GM21619 (cell line): ENCODE measurements at regions not wholly inside any gene's neighbourhood (a gene's known extent, or its start where the extent isn't known, plus 50 kb on each side); places are given as distances from the start of the nearest gene placed in this dataset.
"Not testable (repeated sequence)": the region's sequence is repeated elsewhere in the genome, so short reads cannot be mapped to it uniquely, and the experiment has no call there.

Source experiments
- ATAC-seq: cut with Tn5 transposase; IDR thresholded peaks from one replicate; pipeline ENCODE4 v1.9.1; 2021; ENCODE audit not compliant: unreplicated experiment

GRCh38 chr3:153266619-153267018, 104.6 kb downstream of the RAP2B start:
- no peak for ATAC-seq

DNA sequence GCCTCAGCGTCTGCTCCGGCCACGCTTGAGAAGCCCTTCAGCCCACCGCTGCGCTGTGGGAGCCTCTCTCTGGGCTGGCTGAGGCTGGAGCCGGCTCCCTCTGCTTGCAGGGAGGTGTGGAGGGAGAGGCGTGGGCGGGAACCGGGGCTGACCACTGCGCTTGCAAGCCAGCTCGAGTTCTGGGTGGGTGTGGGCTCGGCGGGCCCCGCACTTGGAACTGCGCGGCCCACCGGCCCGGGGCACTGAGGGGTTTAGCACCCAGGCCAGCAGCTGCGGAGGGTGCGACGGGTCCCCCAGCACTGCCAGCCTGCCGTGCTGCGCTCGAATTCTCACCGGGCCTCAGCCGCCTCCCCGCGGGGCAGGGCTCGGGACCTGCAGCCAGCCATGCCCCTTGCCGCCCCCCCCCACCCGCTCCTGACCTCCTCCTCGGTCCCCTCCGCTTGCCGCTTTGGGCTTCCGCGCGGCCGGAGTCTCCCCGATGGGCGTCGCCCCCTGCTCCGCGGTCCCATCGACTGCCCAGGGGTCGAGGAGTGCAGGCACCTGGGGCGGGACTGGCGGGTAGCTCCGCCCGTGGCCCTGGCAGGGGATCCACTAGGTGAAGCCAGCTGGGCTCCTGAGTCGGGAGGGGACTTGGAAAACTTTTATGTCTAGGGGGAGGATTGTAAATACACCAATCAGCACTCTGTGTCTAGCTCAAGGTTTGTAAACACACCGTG, 106.7 kb downstream of the RAP2B start:
- no peak for ATAC-seq

DNA sequence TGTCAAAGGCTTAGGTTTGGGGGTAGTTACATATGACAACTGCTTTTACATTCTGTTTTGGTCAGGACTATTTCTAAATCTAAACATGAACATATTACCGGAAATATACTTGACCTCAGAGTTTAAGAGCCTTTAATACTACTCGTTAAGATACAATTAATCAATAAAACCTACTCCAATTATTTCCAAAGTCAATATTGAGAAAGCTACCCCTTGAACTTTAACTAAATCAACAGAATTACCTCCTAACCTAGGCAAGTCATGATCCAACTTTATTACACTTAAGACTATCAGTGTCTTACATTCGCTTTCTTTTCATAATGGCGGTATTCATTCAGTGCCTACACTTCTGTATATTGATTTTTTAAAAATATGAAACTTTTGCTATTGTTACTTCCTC, 107.7 kb downstream of the RAP2B start:
- ATAC-seq, result no peak

GRCh38 chr3:153273217-153273616, 111.2 kb downstream of the RAP2B start:
- no peak for ATAC-seq

DNA sequence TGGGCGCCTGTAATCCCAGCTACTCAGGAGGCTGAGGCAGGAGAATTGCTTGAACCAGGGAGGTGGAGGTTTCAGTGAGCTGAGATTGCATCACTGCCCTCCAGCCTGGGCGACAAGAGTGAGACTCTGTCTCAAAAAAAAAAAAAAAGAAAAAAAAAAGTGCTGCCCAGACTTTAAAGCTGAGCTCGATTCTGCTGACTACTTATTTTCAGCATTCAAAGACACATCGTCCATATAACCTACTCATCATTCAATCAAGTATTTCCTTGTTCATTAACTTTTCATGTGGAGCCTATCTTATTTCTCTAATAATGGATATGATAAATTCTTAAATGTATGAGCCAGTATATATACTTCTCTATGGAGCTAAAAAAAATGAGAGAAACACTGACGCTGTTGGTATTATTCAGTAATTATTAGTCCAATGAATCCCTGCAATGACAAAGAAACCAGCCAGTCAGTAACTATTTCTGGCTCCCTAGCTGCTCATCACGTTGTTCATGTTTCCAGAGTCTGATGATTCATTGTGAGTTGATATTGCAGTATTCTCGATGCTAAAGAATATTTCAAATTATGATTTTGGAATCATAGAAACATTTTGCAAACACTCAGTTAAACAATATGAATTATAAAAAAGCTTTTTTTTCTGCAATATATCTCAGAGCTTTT, 111.9 kb downstream of the RAP2B start:
- no peak for ATAC-seq

GRCh38 chr3:153274561-153274960, 112.5 kb downstream of the RAP2B start:
- ATAC-seq, result no peak

DNA sequence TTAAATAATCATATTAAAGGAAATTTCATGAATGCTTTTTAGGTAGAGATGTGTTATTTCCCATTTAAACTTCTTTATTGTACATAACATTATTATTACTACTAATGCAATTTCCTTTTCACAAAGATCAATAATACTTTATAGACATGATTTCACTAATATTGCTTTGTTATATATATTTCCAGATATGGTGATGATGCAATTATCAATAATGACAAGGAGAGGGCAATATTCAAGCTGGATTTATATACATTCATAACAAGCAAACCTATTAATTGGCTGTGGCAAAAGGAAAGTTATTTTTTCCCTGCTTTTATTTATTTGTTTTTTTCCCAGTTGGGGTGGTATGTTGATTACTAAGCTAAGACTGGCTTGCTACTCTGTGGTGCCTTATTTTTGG, 113.5 kb downstream of the RAP2B start:
- ATAC-seq, result no peak

GRCh38 chr3:153277029-153277428, 115.0 kb downstream of the RAP2B start:
- no peak for ATAC-seq

GRCh38 chr3:153281236-153281997, 119.4 kb downstream of the RAP2B start:
- not testable (repeated sequence) for ATAC-seq

DNA sequence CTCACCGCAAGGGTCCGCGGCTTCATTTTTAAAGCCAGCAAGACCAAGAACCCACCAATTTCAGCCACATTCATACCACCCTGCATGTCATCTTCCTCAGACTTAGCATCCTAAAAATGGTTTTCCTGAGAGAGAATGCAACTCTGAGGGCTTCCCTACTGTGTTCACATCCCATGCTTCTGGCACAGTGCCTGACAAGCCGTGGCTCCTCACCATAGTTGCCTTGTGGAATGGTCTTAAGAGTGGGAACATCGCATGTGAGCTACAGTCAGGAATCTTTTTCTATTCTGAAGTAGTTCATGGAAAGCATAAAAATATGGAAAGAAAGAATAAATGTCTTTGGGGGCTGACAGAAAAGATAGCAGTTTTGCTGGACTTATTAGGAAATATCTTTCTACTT, 120.3 kb downstream of the RAP2B start:
- ATAC-seq, result no peak

DNA sequence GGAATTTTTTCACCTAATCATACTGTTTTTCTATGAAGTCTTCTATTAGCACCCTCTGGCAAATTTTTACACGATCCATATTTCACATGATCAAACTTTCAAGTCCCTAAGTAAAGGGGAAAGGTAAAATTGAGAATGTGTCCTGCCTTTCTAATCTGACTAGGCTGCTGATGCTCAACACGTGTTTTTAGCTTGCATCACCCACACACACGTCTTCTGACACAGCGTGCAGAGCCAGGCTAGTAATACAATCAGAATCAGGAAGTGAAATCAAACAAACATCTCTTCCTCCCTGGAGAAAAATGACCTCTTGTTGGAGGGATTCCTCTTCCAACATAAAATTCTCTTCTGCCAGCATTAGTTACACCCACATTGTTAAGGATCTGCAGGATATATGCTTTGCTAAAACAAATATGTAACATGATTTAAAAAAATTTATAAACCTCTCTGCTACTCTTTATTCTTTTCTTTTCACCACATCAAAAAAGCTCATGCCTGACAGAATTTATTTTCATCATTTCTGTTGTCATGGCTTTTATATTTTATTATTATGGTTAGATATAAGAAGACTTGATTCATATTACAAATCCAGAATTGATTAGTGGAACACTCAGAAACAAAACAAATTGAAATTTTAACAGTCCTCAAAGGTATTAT, 122.4 kb downstream of the RAP2B start:
- no peak for ATAC-seq

DNA sequence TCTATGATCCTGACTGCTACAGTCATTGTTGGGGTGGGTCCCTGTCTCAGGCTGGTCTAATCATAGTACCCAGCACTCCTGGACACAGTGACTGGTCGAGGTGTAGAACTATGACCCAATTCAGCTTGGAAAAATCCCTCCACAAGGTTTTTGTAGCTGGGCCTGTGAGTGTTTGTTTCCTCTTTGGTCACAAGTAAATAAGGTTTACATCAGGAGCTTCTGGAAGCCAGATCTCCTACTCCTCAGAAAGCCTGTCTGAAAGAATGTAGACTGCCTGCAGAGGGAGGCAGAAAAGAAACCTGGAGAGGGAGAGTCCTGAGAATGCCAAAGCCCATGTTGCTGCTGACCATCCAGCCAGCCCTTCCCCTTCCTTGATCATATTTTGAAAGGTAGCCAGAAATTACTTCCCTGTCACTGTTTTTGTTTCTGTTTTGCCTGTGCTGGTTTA, 123.2 kb downstream of the RAP2B start:
- ATAC-seq, result no peak

- no peak for ATAC-seq
These were observed 124.0 kb downstream of the RAP2B start for GRCh38 chr3:153285982-153286381.

DNA sequence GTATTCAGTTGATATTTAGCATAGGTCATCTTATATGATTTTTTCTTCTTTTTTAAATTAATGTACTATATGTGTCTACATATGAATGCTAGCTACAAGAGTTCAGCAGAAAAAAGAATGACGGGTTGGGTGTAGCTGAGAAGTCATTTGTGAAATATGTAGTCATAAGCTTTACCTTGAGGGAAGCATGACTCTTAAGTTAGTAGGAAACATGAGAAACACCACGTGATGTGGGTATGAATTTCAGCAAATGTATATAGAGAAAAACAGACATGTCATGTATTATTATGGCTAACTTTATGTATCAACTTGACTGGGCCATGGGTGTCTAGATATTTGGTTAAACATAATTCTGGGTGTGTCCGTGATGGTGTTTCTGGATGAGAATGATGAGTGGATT, 125.0 kb downstream of the RAP2B start:
- ATAC-seq, result no peak

- ATAC-seq, result no peak
These were observed 127.3 kb downstream of the RAP2B start for GRCh38 chr3:153289334-153289808.

DNA sequence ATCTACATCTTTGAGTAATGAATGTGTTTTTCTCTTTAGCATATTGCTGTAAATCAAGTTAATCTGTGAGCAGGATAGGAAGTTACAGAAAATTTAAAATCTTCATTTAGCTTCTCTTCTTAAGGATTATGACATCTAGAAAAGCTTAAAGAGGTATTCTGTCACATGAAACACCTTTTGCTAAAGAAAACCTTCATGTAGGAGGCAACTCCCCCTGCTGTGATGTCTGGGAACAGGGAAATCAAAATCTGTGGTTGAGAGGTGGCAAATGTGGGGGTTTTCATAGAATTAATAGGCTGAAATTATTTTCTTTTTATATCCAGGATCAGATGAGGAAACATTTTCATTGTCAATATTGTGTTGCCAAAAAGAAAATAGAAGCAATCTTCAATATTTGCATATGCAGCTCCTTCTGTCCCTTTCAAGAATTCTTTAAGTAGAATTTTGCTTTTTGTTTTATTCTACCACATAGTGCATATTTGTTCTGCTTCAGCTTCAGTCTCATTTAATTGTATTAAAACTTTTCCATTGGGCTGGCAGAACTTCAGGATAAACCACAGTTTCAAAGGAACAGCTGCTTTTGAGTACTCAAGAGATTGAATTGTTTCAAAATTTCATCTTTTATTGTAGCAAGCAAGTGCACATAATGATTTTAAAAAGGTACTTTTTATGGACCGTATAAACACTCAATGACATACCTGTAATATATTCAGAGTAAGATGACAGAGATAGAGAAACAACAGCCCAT, 128.4 kb downstream of the RAP2B start:
- ATAC-seq, result no peak

DNA sequence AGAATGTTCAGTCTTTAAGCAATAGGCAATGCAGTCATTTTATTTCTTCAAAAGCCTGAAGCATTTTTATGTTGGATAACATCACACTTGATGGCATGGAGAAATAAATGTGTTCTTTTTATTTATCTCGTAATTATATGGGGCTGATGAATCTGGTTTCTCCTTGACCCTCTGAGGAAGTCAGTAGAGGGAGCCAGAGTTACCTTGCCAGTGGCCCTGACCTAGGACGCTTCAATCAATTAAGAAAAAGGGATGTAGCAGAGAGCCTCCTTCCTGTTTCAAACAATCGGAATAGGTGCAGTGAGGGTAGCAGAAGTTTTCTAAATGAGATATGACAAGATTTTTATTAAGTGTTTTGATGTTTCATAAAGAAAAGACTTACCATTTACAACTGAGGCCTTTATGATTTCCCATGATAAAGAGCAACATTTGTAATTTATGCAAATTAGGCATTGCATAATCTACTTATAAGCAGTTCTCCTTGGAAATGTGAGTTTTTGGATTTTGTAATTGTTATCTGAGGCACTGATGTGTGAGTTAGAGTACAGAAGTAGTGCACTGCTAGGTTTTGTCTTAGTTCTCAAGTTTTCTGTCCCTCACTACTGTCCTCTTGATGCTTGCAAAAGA, 129.1 kb downstream of the RAP2B start:
- no peak for ATAC-seq

DNA sequence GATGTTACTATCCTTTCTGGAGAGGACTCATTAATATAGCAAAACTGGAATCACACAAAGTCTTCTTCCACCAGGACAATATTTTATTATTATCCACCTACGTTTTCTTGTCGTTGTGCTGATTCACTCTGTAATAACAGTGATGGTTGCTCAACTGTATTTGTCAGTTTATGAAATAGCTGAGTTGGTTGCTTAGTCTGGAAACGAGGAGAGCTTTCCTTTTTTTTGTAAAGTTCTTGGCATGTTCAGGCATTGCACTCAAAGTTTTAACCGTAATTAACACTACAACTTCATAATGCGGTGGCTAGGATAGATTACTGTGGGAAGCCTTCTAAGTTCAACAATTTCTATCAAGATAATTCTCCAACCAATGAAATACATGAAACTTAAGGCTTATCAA, 131.2 kb downstream of the RAP2B start:
- no peak for ATAC-seq

DNA sequence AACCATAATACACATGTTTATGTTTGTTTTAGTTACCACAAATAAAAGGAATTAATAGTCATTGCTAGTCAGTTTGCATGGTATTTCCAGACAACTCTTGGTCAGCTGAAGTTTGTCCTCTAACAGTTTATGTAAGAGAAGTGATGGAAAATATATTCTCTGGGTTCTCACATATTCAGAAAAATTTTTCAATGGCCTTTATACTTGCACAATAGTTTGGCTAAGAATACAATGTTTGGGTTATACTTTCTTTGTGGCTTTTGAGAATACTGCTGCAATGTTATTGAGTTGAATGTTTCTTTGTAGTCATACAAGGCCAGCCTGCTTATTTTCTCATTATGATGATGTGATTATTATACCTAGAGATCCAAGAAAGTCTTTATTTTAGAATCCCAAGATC, 133.9 kb downstream of the RAP2B start:
- ATAC-seq, result no peak

DNA sequence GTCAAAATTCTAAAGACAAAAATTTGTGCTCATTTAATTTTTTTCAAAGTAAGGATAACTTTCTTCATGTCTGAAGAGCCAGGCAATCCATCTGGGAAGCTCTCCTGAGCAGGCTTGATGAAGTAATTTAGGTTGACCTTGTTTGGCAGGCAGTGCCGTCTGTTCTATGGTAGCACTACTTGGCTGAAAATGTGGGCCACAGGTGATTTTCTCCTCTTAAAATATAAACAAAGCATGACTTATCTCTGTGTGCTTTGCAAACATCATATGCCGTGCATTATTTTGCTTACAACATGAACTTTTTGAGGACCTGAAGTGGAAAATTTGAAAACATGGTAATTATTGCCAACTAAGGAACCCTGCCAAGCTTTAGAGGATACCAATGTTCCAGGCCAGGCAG, 143.2 kb downstream of the RAP2B start:
- no peak for ATAC-seq
